Liver (tissue), 8 donors: ENCODE measurements at regions not wholly inside any gene's neighbourhood (a gene's known extent, or its start where the extent isn't known, plus 50 kb on each side); places are given as distances from the start of the nearest gene placed in this dataset.
"Not testable (repeated sequence)": the region's sequence is repeated elsewhere in the genome, so short reads cannot be mapped to it uniquely, and the experiment has no call there.

Experiments
- DNase-seq: peaks from one replicate; pipeline ENCODE4 v3.0.0-alpha.2; 2017; ENCODE audit warnings: low spot score
- H3K27ac ChIP-seq, 2 donors: one replicate each; pipeline ENCODE4 v1.7.0; 2013; ENCODE audit warnings: inconsistent platforms in 2 of 2, low read length in 2 of 2, control low read depth in 1 of 2, low read depth in 1 of 2, mild to moderate bottlenecking in 1 of 2
- H3K27me3 ChIP-seq, 4 donors: one replicate each; pipeline versions ENCODE4 v1.6.1 to v1.7.0; 2013; ENCODE audit warnings: low read length in 3 of 4, inconsistent platforms in 1 of 4, mild to moderate bottlenecking in 1 of 4, moderate library complexity in 1 of 4; ENCODE audit not compliant: control insufficient read depth in 4 of 4, insufficient read depth in 4 of 4
- H3K36me3 ChIP-seq, 4 donors: one replicate each; pipeline versions ENCODE4 v1.6.1 to v1.7.0; 2013; ENCODE audit warnings: low read length in 3 of 4, mild to moderate bottlenecking in 3 of 4, low read depth in 1 of 4, moderate library complexity in 1 of 4; ENCODE audit not compliant: control insufficient read depth in 4 of 4, insufficient read depth in 3 of 4
- H3K4me1 ChIP-seq, 4 donors: one replicate each; pipeline versions ENCODE4 v1.6.1 to v1.7.0; 2013; ENCODE audit warnings: low read length in 3 of 4, mild to moderate bottlenecking in 3 of 4, moderate library complexity in 1 of 4; ENCODE audit not compliant: control insufficient read depth in 4 of 4, insufficient read depth in 4 of 4
- H3K4me3 ChIP-seq, 3 donors: one replicate each; pipeline versions ENCODE4 v1.6.1 to v1.7.0; 2013; ENCODE audit warnings: low read length in 3 of 3, control low read depth in 1 of 3, low read depth in 1 of 3, mild to moderate bottlenecking in 1 of 3
- H3K9ac ChIP-seq, 2 donors: one replicate each; pipeline ENCODE4 v1.7.0; 2013; ENCODE audit warnings: low read length in 2 of 2, mild to moderate bottlenecking in 2 of 2, moderate library complexity in 2 of 2, control low read depth in 1 of 2, low read depth in 1 of 2
- H3K9me3 ChIP-seq, 4 donors: one replicate each; pipeline versions ENCODE4 v1.6.1 to v1.7.0; 2013; ENCODE audit warnings: low read length in 3 of 4; ENCODE audit not compliant: control insufficient read depth in 4 of 4
- ATF3 ChIP-seq: IDR thresholded peaks from 2 replicates; pipeline ENCODE4 v1.6.1; 2016; ENCODE audit warnings: antibody characterized with exemption
- CTCF ChIP-seq: fragments of 150-350 bp; IDR thresholded peaks from 2 replicates; pipeline ENCODE4 v1.5.1; 2017; ENCODE audit warnings: improper control_type of control experiment, low read depth, low read length; ENCODE audit not compliant: missing input control
- EGR1 ChIP-seq, 2 donors: IDR thresholded peaks; 2 replicates each; pipeline ENCODE4 v1.6.1; 2016 to 2018; ENCODE audit warnings: antibody characterized with exemption in 2 of 2, low read depth in 2 of 2
- FOXA1 ChIP-seq: IDR thresholded peaks from 2 replicates; pipeline ENCODE4 v1.6.1; 2016; ENCODE audit warnings: antibody characterized with exemption
- FOXA2 ChIP-seq: IDR thresholded peaks from 2 replicates; pipeline ENCODE4 v1.6.1; 2016; ENCODE audit warnings: antibody characterized with exemption
- GABPA ChIP-seq, 2 donors: IDR thresholded peaks in 1 of 2; conservative IDR thresholded peaks in 1 of 2; 2 replicates each; pipeline ENCODE4 v1.6.1; 2016; ENCODE audit warnings: antibody characterized with exemption in 2 of 2, mild to moderate bottlenecking in 1 of 2, moderate library complexity in 1 of 2
- HNF4A ChIP-seq, 2 donors: conservative IDR thresholded peaks; 2 replicates each; pipeline ENCODE4 v1.6.1; 2016; ENCODE audit warnings: antibody characterized with exemption in 2 of 2, mild to moderate bottlenecking in 2 of 2
- HNF4G ChIP-seq: IDR thresholded peaks from 2 replicates; pipeline ENCODE4 v1.6.1; 2016; ENCODE audit warnings: antibody characterized with exemption
- JUND ChIP-seq, 2 donors: IDR thresholded peaks; 2 replicates each; pipeline ENCODE4 v1.6.1; 2016; ENCODE audit warnings: antibody characterized with exemption in 2 of 2
- MAX ChIP-seq: IDR thresholded peaks from 2 replicates; pipeline ENCODE4 v1.6.1; 2016; ENCODE audit warnings: antibody characterized with exemption
- NR2F2 ChIP-seq: IDR thresholded peaks from 2 replicates; pipeline ENCODE4 v1.6.1; 2016; ENCODE audit warnings: antibody characterized with exemption
- RAD21 ChIP-seq, 2 donors: IDR thresholded peaks; 2 replicates each; pipeline ENCODE4 v1.6.1; 2016; ENCODE audit warnings: antibody characterized with exemption in 2 of 2, mild to moderate bottlenecking in 2 of 2
- REST ChIP-seq: IDR thresholded peaks from 2 replicates; pipeline ENCODE4 v1.6.1; 2016; ENCODE audit warnings: antibody characterized with exemption, mild to moderate bottlenecking
- RXRA ChIP-seq, 2 donors: IDR thresholded peaks; 2 replicates each; pipeline ENCODE4 v1.6.1; 2017 to 2018; ENCODE audit warnings: antibody characterized with exemption in 2 of 2, mild to moderate bottlenecking in 1 of 2
- SP1 ChIP-seq: IDR thresholded peaks from 2 replicates; pipeline ENCODE4 v1.6.1; 2018; ENCODE audit warnings: antibody characterized with exemption, mild to moderate bottlenecking
- TAF1 ChIP-seq: conservative IDR thresholded peaks from 2 replicates; pipeline ENCODE4 v1.6.1; 2016; ENCODE audit warnings: antibody characterized with exemption, mild to moderate bottlenecking
- YY1 ChIP-seq: IDR thresholded peaks from 2 replicates; pipeline ENCODE4 v1.6.1; 2016; ENCODE audit warnings: antibody characterized with exemption, mild to moderate bottlenecking
- ZBTB33 ChIP-seq: IDR thresholded peaks from 2 replicates; pipeline ENCODE4 v1.6.1; 2016; ENCODE audit warnings: antibody characterized with exemption
- WGBS: extraction: QIAGEN DNeasy Blood & Tissue Kit; methylation state at CpG from one replicate; pipeline ENCODE4 v1.1.7; 2013; 5-methylcytosine and 5-hydroxymethylcytosine counted together
- donor health status: healthy.
- donor health status: healthy.
- donor health status: healthy.
- donor health status: healthy.
- donor health status: healthy.

GRCh38 chrX:27162496-27162895 lies 300.6 kb downstream of the PPP4R3C start:
- WGBS: 57% methylated on average over 1 of the region's 1 CpG
- H3K36me3 ChIP-seq: no peaks in the 10 kb centered on the region

GRCh38 chrX:27156921-27157320 lies 306.2 kb downstream of the PPP4R3C start:
- not testable (repeated sequence) for H3K27me3 ChIP-seq, H3K9me3 ChIP-seq, H3K4me3 ChIP-seq, DNase-seq, H3K9ac ChIP-seq, H3K4me1 ChIP-seq, H3K36me3 ChIP-seq, H3K27ac ChIP-seq
- WGBS: 90% methylated on average over 20 of the region's 21 CpGs

More at GRCh38 chrX:27162496-27162895, 300.6 kb downstream of the PPP4R3C start:
- H3K27me3 ChIP-seq: no peaks in the 10 kb centered on the region
- no peak overlapping the region for H3K9ac ChIP-seq
- TF ChIP-seq FOXA1: no peak
- H3K4me1 ChIP-seq: no peaks in the 10 kb centered on the region
- H3K4me3 ChIP-seq: no peak overlapping the region
- H3K27ac ChIP-seq: no peak overlapping the region
- H3K9me3 ChIP-seq: no peaks in the 10 kb centered on the region
- DNase-seq: no peak

- Histone ChIP-seq H3K4me1 (no peaks in the 10 kb centered on the region), H3K9ac (no peak overlapping the region), H3K27ac (no peak overlapping the region), H3K36me3 (no peaks in the 10 kb centered on the region), H3K4me3 (no peak overlapping the region), H3K27me3 (peaks cover 0 to 4% (median 0%) of the 10 kb centered on the region in 4 donors), H3K9me3 (no peaks in the 10 kb centered on the region)
- WGBS: 41% methylated on average over 1 of the region's 1 CpG
- no peak for DNase-seq
- TF ChIP-seq TAF1 (no peak), GABPA (IDR thresholded peaks at IDR 0.05 in 1 of 2, conservative IDR thresholded peaks at IDR 0.05 in 1 of 2) (no peak), ZBTB33 (no peak), FOXA1 (no peak), RAD21 (IDR thresholded peaks at IDR 0.05) (no peak), SP1 (no peak), FOXA2 (no peak), MAX (no peak), RXRA (IDR thresholded peaks at IDR 0.05) (no peak), HNF4G (no peak), CTCF (no peak), ATF3 (no peak), NR2F2 (no peak), YY1 (no peak), REST (no peak), EGR1 (IDR thresholded peaks at IDR 0.05; ENCODE audit: low read depth in 2 of 2) (no peak), HNF4A (conservative IDR thresholded peaks at IDR 0.05) (no peak), JUND (IDR thresholded peaks at IDR 0.05) (no peak)
These were observed 326.8 kb downstream of the PPP4R3C start for GRCh38 chrX:27136325-27136724.
